DOHH2 (cell line): ENCODE measurements at regions not wholly inside any gene's neighbourhood (a gene's known extent, or its start where the extent isn't known, plus 50 kb on each side); places are given as distances from the start of the nearest gene placed in this dataset.

ENCODE experiments used
- EZH2phosphoT487 ChIP-seq: fragments of 200-600 bp; sonication (generic); IDR thresholded peaks from 2 replicates; pipeline ENCODE4 v1.6.1; 2017; ENCODE audit warnings: borderline replicate concordance, mild to moderate bottlenecking, antibody characterized with exemption, low read length, moderate library complexity, mixed read lengths
- TF ChIP-seq, protein P1 (sequence below): fragments of 200-600 bp; sonication (generic); IDR thresholded peaks from one replicate; pipeline ENCODE4 v1.5.1; 2014; ENCODE audit warnings: antibody characterized with exemption, mild to moderate bottlenecking, low read depth, low read length; ENCODE audit not compliant: poor library complexity, severe bottlenecking

DNA sequence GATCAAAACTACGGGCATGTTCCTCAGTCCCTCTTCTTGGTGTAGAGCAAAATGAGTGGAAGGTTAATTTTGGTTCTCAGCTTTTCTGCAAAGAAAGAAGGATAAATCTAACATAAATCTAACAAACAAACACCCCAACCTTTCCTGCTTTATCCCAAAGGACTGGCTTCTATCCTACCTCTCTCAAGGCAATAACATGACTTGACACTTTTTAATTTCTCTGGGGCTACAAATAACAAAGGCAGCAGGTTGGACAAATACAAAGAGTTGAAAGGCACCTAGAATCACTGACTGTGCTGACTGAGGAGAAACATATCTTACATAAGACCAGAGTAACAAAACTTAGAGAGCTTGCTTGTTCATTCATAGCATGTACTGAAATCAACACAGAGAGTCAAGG, 703.6 kb upstream of the PITX2 start:
- TF ChIP-seq, protein P1, sequence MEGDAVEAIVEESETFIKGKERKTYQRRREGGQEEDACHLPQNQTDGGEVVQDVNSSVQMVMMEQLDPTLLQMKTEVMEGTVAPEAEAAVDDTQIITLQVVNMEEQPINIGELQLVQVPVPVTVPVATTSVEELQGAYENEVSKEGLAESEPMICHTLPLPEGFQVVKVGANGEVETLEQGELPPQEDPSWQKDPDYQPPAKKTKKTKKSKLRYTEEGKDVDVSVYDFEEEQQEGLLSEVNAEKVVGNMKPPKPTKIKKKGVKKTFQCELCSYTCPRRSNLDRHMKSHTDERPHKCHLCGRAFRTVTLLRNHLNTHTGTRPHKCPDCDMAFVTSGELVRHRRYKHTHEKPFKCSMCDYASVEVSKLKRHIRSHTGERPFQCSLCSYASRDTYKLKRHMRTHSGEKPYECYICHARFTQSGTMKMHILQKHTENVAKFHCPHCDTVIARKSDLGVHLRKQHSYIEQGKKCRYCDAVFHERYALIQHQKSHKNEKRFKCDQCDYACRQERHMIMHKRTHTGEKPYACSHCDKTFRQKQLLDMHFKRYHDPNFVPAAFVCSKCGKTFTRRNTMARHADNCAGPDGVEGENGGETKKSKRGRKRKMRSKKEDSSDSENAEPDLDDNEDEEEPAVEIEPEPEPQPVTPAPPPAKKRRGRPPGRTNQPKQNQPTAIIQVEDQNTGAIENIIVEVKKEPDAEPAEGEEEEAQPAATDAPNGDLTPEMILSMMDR: no peak
- TF ChIP-seq EZH2phosphoT487: no peak
